ENCODE measurements at regions not wholly inside any gene's neighbourhood (a gene's known extent, or its start where the extent isn't known, plus 50 kb on each side); places are given as distances from the start of the nearest gene placed in this dataset.

- peak; percentile 60 to 80 for DNase-seq
- H3K27ac ChIP-seq (ENCODE audit: low read depth, low read length) = peak overlapping the region; percentile 92
- peaks cover 5 to 10% of the 10 kb centered on the region in 2 experiments for H3K4me1 ChIP-seq (ENCODE audit: control insufficient read depth in 1 of 2, insufficient read depth in 2 of 2, low read length in 2 of 2)
- no CpG with 5 or more reads among the region's 8 CpGs for WGBS (ENCODE audit: extremely low coverage, insufficient coverage, insufficient read length)
- H4K8ac ChIP-seq (ENCODE audit: low read depth, low read length) = peak overlapping the region; percentile 66
- peak overlapping the region; percentile 79 for H4K91ac ChIP-seq (ENCODE audit: low read depth, low read length)
- H3K79me1 ChIP-seq (ENCODE audit: low read length) = peaks cover 9% of the 10 kb centered on the region
- H3K9me3 ChIP-seq (ENCODE audit: insufficient read depth, low read depth, low read length) = no peaks in the 10 kb centered on the region
- H3K4me3 ChIP-seq (ENCODE audit: low read depth, low read length) = no peak overlapping the region
- H3K27me3 ChIP-seq (ENCODE audit: insufficient read depth, low read length) = no peaks in the 10 kb centered on the region
- no peak overlapping the region for H3K23ac ChIP-seq (ENCODE audit: low read length)
- H2BK120ac ChIP-seq (ENCODE audit: insufficient read depth, low read length, poor library complexity) = peak overlapping the region; percentile 82
- H4K12ac ChIP-seq (ENCODE audit: low read depth, low read length) = no peak overlapping the region
- peak overlapping the region; percentile 76 for H2BK12ac ChIP-seq (ENCODE audit: low read length)
- peak overlapping the region; percentile 67 for H3K4ac ChIP-seq (ENCODE audit: low read depth, low read length)
- no peak overlapping the region for H3K9ac ChIP-seq (ENCODE audit: low read length)
- H2BK5ac ChIP-seq (ENCODE audit: low read depth, low read length, poor library complexity) = peak overlapping the region; percentile 83
- H3K4me2 ChIP-seq (ENCODE audit: low read length) = peak overlapping the region; percentile 40
- H3K14ac ChIP-seq (ENCODE audit: low read length) = peak overlapping the region; percentile 50
- H3K36me3 ChIP-seq (ENCODE audit: control insufficient read depth in 1 of 2, insufficient read depth in 2 of 2, low read length in 2 of 2) = no peaks in the 10 kb centered on the region
- peak overlapping the region; percentile 50 for H3K18ac ChIP-seq (ENCODE audit: low read length)
- H2AFZ ChIP-seq (ENCODE audit: insufficient read depth, low read length, poor library complexity) = no peak overlapping the region
- no peaks in the 10 kb centered on the region for H3K79me2 ChIP-seq (ENCODE audit: control insufficient read depth, insufficient read depth, low read length, poor library complexity)
- H2AK5ac ChIP-seq (ENCODE audit: low read length) = no peak overlapping the region
Observed at GRCh38 chr1:184827600-184828368, 73.1 kb upstream of the EDEM3 start.

DNA sequence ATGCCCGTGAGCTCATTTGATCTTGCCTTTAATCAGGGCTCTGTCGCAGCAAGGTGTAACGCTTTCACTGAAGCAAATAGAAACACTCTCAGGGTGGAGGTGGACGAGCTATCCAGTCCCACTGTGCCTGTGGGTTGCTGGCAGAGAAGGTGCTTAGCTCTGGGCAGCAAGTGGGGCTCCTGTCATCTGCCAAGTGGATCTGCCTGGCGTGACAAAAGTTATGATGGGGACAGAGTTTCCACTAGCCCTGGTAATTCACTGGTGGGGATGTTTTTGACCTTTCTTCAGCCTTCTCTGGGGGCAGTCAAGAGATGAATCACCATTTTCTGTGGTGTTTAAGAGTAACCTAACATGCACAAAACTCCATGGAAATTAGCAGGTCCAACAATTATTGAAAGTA, 71.3 kb upstream of the EDEM3 start:
- Histone ChIP-seq H3K79me1 (ENCODE audit: low read length) (peaks cover 9% of the 10 kb centered on the region), H3K79me2 (ENCODE audit: control insufficient read depth, insufficient read depth, low read length, poor library complexity) (no peaks in the 10 kb centered on the region), H3K27me3 (ENCODE audit: insufficient read depth, low read length) (no peaks in the 10 kb centered on the region), H3K4ac (ENCODE audit: low read depth, low read length) (no peak overlapping the region), H4K12ac (ENCODE audit: low read depth, low read length) (no peak overlapping the region), H3K4me3 (ENCODE audit: low read depth, low read length) (no peak overlapping the region), H3K14ac (ENCODE audit: low read length) (peak overlapping the region; percentile 34), H3K36me3 (ENCODE audit: control insufficient read depth in 1 of 2, insufficient read depth in 2 of 2, low read length in 2 of 2) (peaks cover 0 to 2% of the 10 kb centered on the region in 2 experiments), H2AFZ (ENCODE audit: insufficient read depth, low read length, poor library complexity) (no peak overlapping the region), H2BK120ac (ENCODE audit: insufficient read depth, low read length, poor library complexity) (no peak overlapping the region), H2BK12ac (ENCODE audit: low read length) (peak overlapping the region; percentile 69), H3K9ac (ENCODE audit: low read length) (no peak overlapping the region), H4K8ac (ENCODE audit: low read depth, low read length) (no peak overlapping the region), H3K23ac (ENCODE audit: low read length) (no peak overlapping the region), H3K4me2 (ENCODE audit: low read length) (no peak overlapping the region), H3K4me1 (ENCODE audit: control insufficient read depth in 1 of 2, insufficient read depth in 2 of 2, low read length in 2 of 2) (peaks cover 5 to 10% of the 10 kb centered on the region in 2 experiments), H4K91ac (ENCODE audit: low read depth, low read length) (no peak overlapping the region), H2BK5ac (ENCODE audit: low read depth, low read length, poor library complexity) (no peak overlapping the region), H3K9me3 (ENCODE audit: insufficient read depth, low read depth, low read length) (no peaks in the 10 kb centered on the region), H2AK5ac (ENCODE audit: low read length) (no peak overlapping the region), H3K27ac (ENCODE audit: low read depth, low read length) (no peak overlapping the region), H3K18ac (ENCODE audit: low read length) (no peak overlapping the region)
- no CpG with 5 or more reads among the region's 5 CpGs for WGBS (ENCODE audit: extremely low coverage, insufficient coverage, insufficient read length)
- DNase-seq = no peak

- H3K4ac ChIP-seq (ENCODE audit: low read depth, low read length) = no peak overlapping the region
- H3K18ac ChIP-seq (ENCODE audit: low read length) = no peak overlapping the region
- H4K91ac ChIP-seq (ENCODE audit: low read depth, low read length) = no peak overlapping the region
- H2BK12ac ChIP-seq (ENCODE audit: low read length) = no peak overlapping the region
- H3K79me1 ChIP-seq (ENCODE audit: low read length) = peaks cover 9% of the 10 kb centered on the region
- no peak for DNase-seq
- H3K27me3 ChIP-seq (ENCODE audit: insufficient read depth, low read length) = no peaks in the 10 kb centered on the region
- H3K79me2 ChIP-seq (ENCODE audit: control insufficient read depth, insufficient read depth, low read length, poor library complexity) = no peaks in the 10 kb centered on the region
- no peak overlapping the region for H3K14ac ChIP-seq (ENCODE audit: low read length)
- no peak overlapping the region for H3K4me2 ChIP-seq (ENCODE audit: low read length)
- no peak overlapping the region for H2AFZ ChIP-seq (ENCODE audit: insufficient read depth, low read length, poor library complexity)
- no CpG with 5 or more reads among the region's 1 CpG for WGBS (ENCODE audit: extremely low coverage, insufficient coverage, insufficient read length)
- no peak overlapping the region for H4K12ac ChIP-seq (ENCODE audit: low read depth, low read length)
- H3K9me3 ChIP-seq (ENCODE audit: insufficient read depth, low read depth, low read length) = no peaks in the 10 kb centered on the region
- no peak overlapping the region for H2BK120ac ChIP-seq (ENCODE audit: insufficient read depth, low read length, poor library complexity)
- H3K4me1 ChIP-seq (ENCODE audit: control insufficient read depth in 1 of 2, insufficient read depth in 2 of 2, low read length in 2 of 2) = peaks cover 5 to 10% of the 10 kb centered on the region in 2 experiments
- no peak overlapping the region for H3K27ac ChIP-seq (ENCODE audit: low read depth, low read length)
- H3K36me3 ChIP-seq (ENCODE audit: control insufficient read depth in 1 of 2, insufficient read depth in 2 of 2, low read length in 2 of 2) = peaks cover 0 to 2% of the 10 kb centered on the region in 2 experiments
- H2AK5ac ChIP-seq (ENCODE audit: low read length) = no peak overlapping the region
- H3K9ac ChIP-seq (ENCODE audit: low read length) = no peak overlapping the region
- no peak overlapping the region for H3K4me3 ChIP-seq (ENCODE audit: low read depth, low read length)
- H4K8ac ChIP-seq (ENCODE audit: low read depth, low read length) = no peak overlapping the region
- H2BK5ac ChIP-seq (ENCODE audit: low read depth, low read length, poor library complexity) = no peak overlapping the region
- no peak overlapping the region for H3K23ac ChIP-seq (ENCODE audit: low read length)
Observed at GRCh38 chr1:184825571-184825970, 70.9 kb upstream of the EDEM3 start.

GRCh38 chr1:184824691-184825323, 70.1 kb upstream of the EDEM3 start:
- H4K8ac ChIP-seq (ENCODE audit: low read depth, low read length) = no peak overlapping the region
- no peak overlapping the region for H2BK12ac ChIP-seq (ENCODE audit: low read length)
- no peak overlapping the region for H3K18ac ChIP-seq (ENCODE audit: low read length)
- no peak overlapping the region for H2BK120ac ChIP-seq (ENCODE audit: insufficient read depth, low read length, poor library complexity)
- H3K36me3 ChIP-seq (ENCODE audit: control insufficient read depth in 1 of 2, insufficient read depth in 2 of 2, low read length in 2 of 2) = peaks cover 0 to 2% of the 10 kb centered on the region in 2 experiments
- no peak overlapping the region for H4K12ac ChIP-seq (ENCODE audit: low read depth, low read length)
- no peaks in the 10 kb centered on the region for H3K27me3 ChIP-seq (ENCODE audit: insufficient read depth, low read length)
- no peak overlapping the region for H3K4me2 ChIP-seq (ENCODE audit: low read length)
- H3K4me1 ChIP-seq (ENCODE audit: control insufficient read depth in 1 of 2, insufficient read depth in 2 of 2, low read length in 2 of 2) = peaks cover 5 to 10% of the 10 kb centered on the region in 2 experiments
- H3K9me3 ChIP-seq (ENCODE audit: insufficient read depth, low read depth, low read length) = no peaks in the 10 kb centered on the region
- no peak overlapping the region for H4K91ac ChIP-seq (ENCODE audit: low read depth, low read length)
- no peak overlapping the region for H2BK5ac ChIP-seq (ENCODE audit: low read depth, low read length, poor library complexity)
- no peak overlapping the region for H3K23ac ChIP-seq (ENCODE audit: low read length)
- no peak overlapping the region for H3K4me3 ChIP-seq (ENCODE audit: low read depth, low read length)
- H3K79me1 ChIP-seq (ENCODE audit: low read length) = peaks cover 8% of the 10 kb centered on the region
- H2AFZ ChIP-seq (ENCODE audit: insufficient read depth, low read length, poor library complexity) = no peak overlapping the region
- WGBS (ENCODE audit: extremely low coverage, insufficient coverage, insufficient read length) = no CpG with 5 or more reads among the region's 3 CpGs
- no peak overlapping the region for H3K14ac ChIP-seq (ENCODE audit: low read length)
- H3K9ac ChIP-seq (ENCODE audit: low read length) = no peak overlapping the region
- no peak overlapping the region for H2AK5ac ChIP-seq (ENCODE audit: low read length)
- no peaks in the 10 kb centered on the region for H3K79me2 ChIP-seq (ENCODE audit: control insufficient read depth, insufficient read depth, low read length, poor library complexity)
- no peak overlapping the region for H3K27ac ChIP-seq (ENCODE audit: low read depth, low read length)
- no peak overlapping the region for H3K4ac ChIP-seq (ENCODE audit: low read depth, low read length)
- DNase-seq = no peak

Measured in trophoblast cell (in vitro differentiated cells and primary cell).